Naive B cell (primary cell): ENCODE measurements at regions not wholly inside any gene's neighbourhood (a gene's known extent, or its start where the extent isn't known, plus 50 kb on each side); places are given as distances from the start of the nearest gene placed in this dataset.
A peak's percentile ranks its signal among the peaks of the same experiment; 100 is the strongest.

Experiments
- ATAC-seq, 2 donors: fragments of 150-1000 bp; cut with Tn5 transposase; 2 replicates each; pipeline ENCODE4 v1.10.0; 2021; ENCODE audit warnings: low read depth in 2 of 2, mild to moderate bottlenecking in 2 of 2, moderate library complexity in 2 of 2
- DNase-seq: peaks from one replicate; pipeline ENCODE4 v3.0.0; 2022
- H3K27ac Mint-ChIP-seq, 6 donors: one replicate each; pipeline ENCODE4 v1.8.0; 2020 to 2022; ENCODE audit warnings: mild to moderate bottlenecking in 6 of 6, mixed read lengths in 6 of 6, moderate library complexity in 5 of 6, inconsistent platforms in 2 of 6
- H3K27me3 Mint-ChIP-seq, 3 donors: one replicate each; pipeline ENCODE4 v1.8.0; 2021 to 2022; ENCODE audit warnings: mixed read lengths in 3 of 3, mild to moderate bottlenecking in 1 of 3
- H3K36me3 Mint-ChIP-seq, 2 donors: one replicate each; pipeline ENCODE4 v1.8.0; 2020 to 2022; ENCODE audit warnings: mixed read lengths in 2 of 2, inconsistent platforms in 1 of 2, mild to moderate bottlenecking in 1 of 2
- H3K4me1 Mint-ChIP-seq, 3 donors: one replicate each; pipeline ENCODE4 v1.8.0; 2020 to 2022; ENCODE audit warnings: mixed read lengths in 3 of 3, inconsistent platforms in 1 of 3, mild to moderate bottlenecking in 1 of 3, moderate library complexity in 1 of 3
- H3K4me3 Mint-ChIP-seq, 8 donors: one replicate each; pipeline ENCODE4 v1.8.0; 2020 to 2022; ENCODE audit warnings: mild to moderate bottlenecking in 8 of 8, mixed read lengths in 8 of 8, moderate library complexity in 8 of 8, inconsistent platforms in 2 of 8
- H3K9me3 Mint-ChIP-seq, 7 donors: one replicate each; pipeline ENCODE4 v1.8.0; 2020 to 2022; ENCODE audit warnings: mixed read lengths in 7 of 7, mild to moderate bottlenecking in 5 of 7, inconsistent platforms in 2 of 7, moderate library complexity in 1 of 7

- DNase-seq: no peak
- no peak overlapping the region for H3K4me3 Mint-ChIP-seq
- no peaks in the 10 kb centered on the region for H3K4me1 Mint-ChIP-seq
- H3K27ac Mint-ChIP-seq: no peak overlapping the region
- H3K9me3 Mint-ChIP-seq: peaks cover 0 to 10% (median 2%) of the 10 kb centered on the region in 7 donors
- H3K27me3 Mint-ChIP-seq: peaks cover 4 to 18% (median 15%) of the 10 kb centered on the region in 3 donors
- no peaks in the 10 kb centered on the region for H3K36me3 Mint-ChIP-seq
- no peak for ATAC-seq
Observed at GRCh38 chr2:118457951-118458350, 369.7 kb downstream of the INSIG2 start.

DNA sequence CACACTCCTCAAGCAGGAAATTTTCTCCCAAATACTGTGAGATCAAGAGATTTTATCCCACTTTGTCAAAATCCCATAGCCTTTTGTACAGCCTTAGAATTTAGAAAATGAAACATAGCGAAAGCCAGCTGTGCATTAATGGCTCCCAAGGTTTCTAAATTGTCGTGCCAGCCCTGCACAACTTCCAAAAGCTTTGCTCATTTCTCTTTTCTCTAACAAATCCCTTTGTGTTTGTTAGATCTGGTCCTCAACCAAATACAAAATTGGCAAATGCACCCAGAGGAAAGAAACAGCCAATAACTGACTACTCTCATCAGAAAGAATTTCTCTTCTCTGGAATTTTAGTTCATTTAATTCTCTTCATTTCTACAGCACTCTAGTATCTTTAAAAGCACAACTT is 361.1 kb downstream of the INSIG2 start:
- ATAC-seq (no peak), DNase-seq (no peak)
- Mint-ChIP-seq H3K36me3 (no peaks in the 10 kb centered on the region), H3K4me1 (no peaks in the 10 kb centered on the region), H3K4me3 (no peak overlapping the region), H3K27me3 (no peaks in the 10 kb centered on the region), H3K9me3 (peaks cover 0 to 22% (median 4%) of the 10 kb centered on the region in 7 donors), H3K27ac (no peak overlapping the region)

DNA sequence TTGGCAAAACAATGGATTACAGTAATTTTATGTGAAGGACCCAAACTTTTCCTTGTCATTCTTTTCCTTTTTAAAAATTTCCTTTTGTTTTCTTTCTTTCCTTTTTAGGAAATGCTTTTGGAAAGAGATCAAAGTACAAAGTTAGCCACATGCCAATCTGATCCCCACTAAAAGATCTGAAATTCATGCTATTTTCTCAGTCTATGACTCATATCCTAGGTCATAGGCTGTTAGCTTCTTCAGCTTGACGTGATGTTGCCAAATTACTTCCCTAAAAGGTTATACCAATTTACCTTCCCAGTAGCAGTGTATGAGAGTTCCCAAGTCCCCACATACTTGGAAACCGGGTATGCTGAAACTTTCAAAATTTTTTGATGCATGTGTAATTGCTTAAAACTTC is 355.3 kb downstream of the INSIG2 start:
- ATAC-seq (no peak), DNase-seq (no peak)
- Mint-ChIP-seq H3K36me3 (no peaks in the 10 kb centered on the region), H3K9me3 (peaks cover 0 to 1% (median 0%) of the 10 kb centered on the region in 7 donors), H3K27me3 (peaks cover 0 to 7% (median 0%) of the 10 kb centered on the region in 3 donors), H3K4me3 (no peak overlapping the region), H3K27ac (no peak overlapping the region), H3K4me1 (no peaks in the 10 kb centered on the region)

GRCh38 chr2:118442996-118443553 is 354.8 kb downstream of the INSIG2 start:
- Mint-ChIP-seq H3K9me3 (peaks cover 0 to 1% (median 0%) of the 10 kb centered on the region in 7 donors), H3K36me3 (no peaks in the 10 kb centered on the region)
- no peak for ATAC-seq

GRCh38 chr2:118442046-118442445 is 353.8 kb downstream of the INSIG2 start:
- Mint-ChIP-seq H3K4me1 (no peaks in the 10 kb centered on the region), H3K36me3 (no peaks in the 10 kb centered on the region), H3K4me3 (no peak overlapping the region), H3K27me3 (peaks cover 0 to 7% (median 0%) of the 10 kb centered on the region in 3 donors), H3K9me3 (peaks cover 0 to 5% (median 0%) of the 10 kb centered on the region in 7 donors), H3K27ac (no peak overlapping the region)
- DNase-seq: no peak
- no peak for ATAC-seq

More at GRCh38 chr2:118442996-118443553, 354.8 kb downstream of the INSIG2 start:
- H3K4me3 Mint-ChIP-seq: no peak overlapping the region
- H3K27ac Mint-ChIP-seq: no peak overlapping the region
- H3K4me1 Mint-ChIP-seq: no peaks in the 10 kb centered on the region
- DNase-seq: no peak
- peaks cover 0 to 7% (median 0%) of the 10 kb centered on the region in 3 donors for H3K27me3 Mint-ChIP-seq

DNA sequence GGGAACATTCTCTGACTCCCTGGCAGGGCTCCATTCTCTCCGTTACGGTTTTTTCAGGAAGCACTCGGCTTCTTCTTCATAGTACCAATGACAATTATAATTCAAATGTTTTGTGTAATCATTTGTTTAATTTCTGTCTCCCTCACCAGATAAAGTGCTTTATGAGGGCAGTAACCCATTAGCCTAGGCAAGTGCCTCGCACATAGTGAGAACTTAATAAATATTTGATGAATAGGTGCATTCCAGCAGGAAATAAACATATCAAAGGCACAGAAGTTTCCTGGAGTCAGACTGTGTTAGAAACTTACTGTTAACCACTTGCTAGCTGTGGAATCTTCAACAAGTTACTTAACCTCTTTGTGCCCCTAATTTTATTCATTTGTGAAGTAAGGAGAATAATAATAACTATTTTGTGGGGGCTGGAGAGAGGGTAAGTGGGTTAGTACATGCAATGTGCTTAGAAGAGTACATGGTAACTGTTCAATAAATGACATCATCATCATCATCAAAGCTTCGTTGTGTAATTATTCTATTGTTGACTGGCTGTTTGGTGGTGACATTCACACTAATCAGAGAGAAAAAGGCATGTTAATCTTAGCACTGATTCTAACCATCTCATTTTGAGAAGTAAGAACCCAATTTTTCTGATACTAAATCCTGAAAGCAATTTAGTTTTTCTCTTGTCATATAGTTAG is 352.3 kb downstream of the INSIG2 start:
- Mint-ChIP-seq H3K36me3 (no peaks in the 10 kb centered on the region), H3K27me3 (peaks cover 0 to 11% (median 4%) of the 10 kb centered on the region in 3 donors)
- ATAC-seq: no peak

DNA sequence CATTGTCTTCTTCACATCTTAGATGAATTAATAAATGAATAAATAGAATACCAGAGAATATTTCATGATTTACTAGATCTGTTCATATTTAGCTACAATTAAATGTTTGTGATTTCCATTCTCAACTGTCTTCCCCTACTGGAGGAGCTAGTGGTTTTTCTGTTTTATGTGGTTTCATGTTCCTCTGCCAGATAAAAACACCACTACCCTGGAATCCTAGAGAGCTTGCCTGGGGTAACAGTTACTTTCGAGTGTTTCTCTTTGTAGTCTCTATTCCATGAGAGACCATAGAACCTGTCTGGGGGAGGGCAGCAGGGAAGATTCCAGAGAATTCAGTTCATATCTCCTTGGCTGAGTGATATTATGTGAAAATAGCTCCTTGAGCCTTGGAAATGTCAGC is 349.2 kb downstream of the INSIG2 start:
- H3K27ac Mint-ChIP-seq: peak overlapping the region in 1 of 6 donors; percentile 18
- H3K27me3 Mint-ChIP-seq: peaks cover 0 to 15% (median 7%) of the 10 kb centered on the region in 3 donors
- H3K36me3 Mint-ChIP-seq: no peaks in the 10 kb centered on the region
- no peak overlapping the region for H3K4me3 Mint-ChIP-seq
- peaks cover 0 to 5% (median 3%) of the 10 kb centered on the region in 7 donors for H3K9me3 Mint-ChIP-seq
- no peaks in the 10 kb centered on the region for H3K4me1 Mint-ChIP-seq
- no peak for ATAC-seq
- no peak for DNase-seq

More for the DNA sequence above, 352.3 kb downstream of the INSIG2 start:
- Mint-ChIP-seq H3K27ac (no peak overlapping the region), H3K9me3 (peaks cover 0 to 5% (median 2%) of the 10 kb centered on the region in 7 donors), H3K4me3 (no peak overlapping the region), H3K4me1 (no peaks in the 10 kb centered on the region)
- no peak for DNase-seq

- H3K27me3 Mint-ChIP-seq: peaks cover 4 to 12% (median 8%) of the 10 kb centered on the region in 3 donors
- H3K4me3 Mint-ChIP-seq: no peak overlapping the region
- H3K27ac Mint-ChIP-seq: no peak overlapping the region
- H3K36me3 Mint-ChIP-seq: no peaks in the 10 kb centered on the region
- ATAC-seq (no peak), DNase-seq (no peak)
- no peaks in the 10 kb centered on the region for H3K4me1 Mint-ChIP-seq
- H3K9me3 Mint-ChIP-seq: peaks cover 1 to 11% (median 5%) of the 10 kb centered on the region in 7 donors
Observed at GRCh38 chr2:118431997-118432396, 343.7 kb downstream of the INSIG2 start.

GRCh38 chr2:118431586-118431985 is 343.3 kb downstream of the INSIG2 start:
- no peaks in the 10 kb centered on the region for H3K4me1 Mint-ChIP-seq
- H3K27me3 Mint-ChIP-seq: peaks cover 4 to 12% (median 8%) of the 10 kb centered on the region in 3 donors
- no peak overlapping the region for H3K27ac Mint-ChIP-seq
- no peaks in the 10 kb centered on the region for H3K36me3 Mint-ChIP-seq
- H3K4me3 Mint-ChIP-seq: no peak overlapping the region
- peaks cover 1 to 11% (median 5%) of the 10 kb centered on the region in 7 donors for H3K9me3 Mint-ChIP-seq
- no peak for DNase-seq
- no peak for ATAC-seq

DNA sequence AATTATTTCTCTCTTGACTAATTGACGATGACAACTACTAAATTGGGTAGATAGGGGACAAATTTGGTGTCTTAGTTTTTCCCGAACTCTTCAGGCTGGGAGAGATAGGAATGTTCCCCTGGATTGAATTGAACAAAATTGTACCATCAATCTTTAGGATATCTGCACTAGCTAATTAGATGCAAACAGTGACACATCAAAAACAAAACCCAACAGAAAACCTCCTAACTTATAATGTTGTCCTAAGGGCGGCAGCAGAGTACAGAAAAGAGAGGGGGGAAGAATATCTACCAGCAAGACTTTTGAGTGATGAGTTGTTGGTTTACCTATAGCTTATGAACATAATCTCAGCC is 342.9 kb downstream of the INSIG2 start:
- ATAC-seq (no peak), DNase-seq (no peak)
- Mint-ChIP-seq H3K4me3 (no peak overlapping the region), H3K27ac (no peak overlapping the region), H3K4me1 (no peaks in the 10 kb centered on the region), H3K27me3 (peaks cover 4 to 12% (median 8%) of the 10 kb centered on the region in 3 donors), H3K36me3 (no peaks in the 10 kb centered on the region), H3K9me3 (peaks cover 1 to 11% (median 4%) of the 10 kb centered on the region in 7 donors)

- Mint-ChIP-seq H3K27me3 (peaks cover 4 to 8% (median 5%) of the 10 kb centered on the region in 3 donors), H3K9me3 (peaks cover 1 to 11% (median 4%) of the 10 kb centered on the region in 7 donors), H3K27ac (no peak overlapping the region), H3K36me3 (no peaks in the 10 kb centered on the region), H3K4me1 (no peaks in the 10 kb centered on the region), H3K4me3 (no peak overlapping the region)
- ATAC-seq: no peak
- no peak for DNase-seq
Observed at GRCh38 chr2:118430510-118431164, 342.4 kb downstream of the INSIG2 start.

DNA sequence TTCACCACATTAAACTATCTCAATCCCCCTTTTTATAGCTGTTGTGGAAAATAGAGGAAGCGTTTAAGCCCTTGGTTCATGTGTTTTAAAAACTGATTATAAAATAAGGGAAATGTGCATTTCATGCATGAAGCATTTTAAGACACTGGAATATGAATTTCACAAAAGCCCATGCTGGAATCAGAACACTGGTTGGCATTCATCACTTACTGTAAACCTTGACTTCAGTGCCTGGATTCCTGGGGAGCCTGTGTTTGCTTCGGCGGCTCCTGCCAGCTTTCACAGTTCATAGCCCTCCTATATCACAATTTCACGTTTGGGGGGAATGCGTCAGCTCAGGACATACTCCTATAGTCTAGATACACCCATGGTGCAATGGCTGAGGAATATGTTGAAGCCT is 336.9 kb downstream of the INSIG2 start:
- no peak overlapping the region for H3K27ac Mint-ChIP-seq
- DNase-seq (no peak), ATAC-seq (no peak)
- H3K4me3 Mint-ChIP-seq: no peak overlapping the region
- H3K4me1 Mint-ChIP-seq: no peaks in the 10 kb centered on the region
- H3K36me3 Mint-ChIP-seq: no peaks in the 10 kb centered on the region
- H3K9me3 Mint-ChIP-seq: peaks cover 0 to 18% (median 5%) of the 10 kb centered on the region in 7 donors
- H3K27me3 Mint-ChIP-seq: peaks cover 4 to 9% (median 5%) of the 10 kb centered on the region in 3 donors

DNA sequence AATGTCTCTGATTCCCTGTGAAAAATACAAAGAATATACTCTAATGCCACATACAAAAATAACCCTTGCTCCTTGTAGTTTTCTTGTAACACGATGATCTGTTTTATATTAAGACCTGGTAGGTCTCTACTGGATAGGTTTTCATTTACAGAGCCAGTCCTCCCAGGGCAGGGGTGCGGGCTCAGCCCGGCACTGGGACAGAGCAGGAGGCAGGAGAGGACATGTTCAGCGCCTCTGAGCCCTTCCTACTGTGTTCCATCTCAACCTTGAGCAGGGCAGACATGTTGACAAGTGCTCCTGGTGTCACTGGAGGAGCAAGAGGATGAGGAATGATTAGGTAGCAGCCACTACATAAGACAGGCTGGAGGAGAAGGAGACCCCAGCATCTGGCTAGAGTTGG is 335.5 kb downstream of the INSIG2 start:
- no peaks in the 10 kb centered on the region for H3K4me1 Mint-ChIP-seq
- ATAC-seq (no peak), DNase-seq (no peak)
- H3K27me3 Mint-ChIP-seq: peaks cover 0 to 16% (median 5%) of the 10 kb centered on the region in 3 donors
- no peak overlapping the region for H3K4me3 Mint-ChIP-seq
- H3K9me3 Mint-ChIP-seq: peaks cover 0 to 18% (median 5%) of the 10 kb centered on the region in 7 donors
- H3K27ac Mint-ChIP-seq: no peak overlapping the region
- H3K36me3 Mint-ChIP-seq: no peaks in the 10 kb centered on the region

GRCh38 chr2:118421648-118422047 is 333.4 kb downstream of the INSIG2 start:
- peaks cover 2 to 7% (median 4%) of the 10 kb centered on the region in 7 donors for H3K9me3 Mint-ChIP-seq
- no peaks in the 10 kb centered on the region for H3K36me3 Mint-ChIP-seq
- peaks cover 0 to 16% (median 0%) of the 10 kb centered on the region in 3 donors for H3K27me3 Mint-ChIP-seq
- no peak overlapping the region for H3K4me3 Mint-ChIP-seq
- DNase-seq (no peak), ATAC-seq (no peak)
- H3K4me1 Mint-ChIP-seq: no peaks in the 10 kb centered on the region
- no peak overlapping the region for H3K27ac Mint-ChIP-seq
